Panc1 (cell line): ENCODE measurements at regions not wholly inside any gene's neighbourhood (a gene's known extent, or its start where the extent isn't known, plus 50 kb on each side); places are given as distances from the start of the nearest gene placed in this dataset.

Experiments used
- ATAC-seq: fragments of 200-7000 bp; cut with Tn5 transposase; 2 replicates; pipeline ENCODE4 v1.9.1; 2020; ENCODE audit warnings: mild to moderate bottlenecking, moderate library complexity
- BruUV-seq: library from RNA; stranded (reverse); fragments of 400-500 nt; replicated peaks from 2 replicates; lab custom pipeline; 2021; lab: Mats Ljungman, UMichigan
- CTCF ChIA-PET: fragments of 300-600 bp; sonication (Branson Sonifier 250); formaldehyde crosslinking; loops from one replicate; lab custom pipeline; 2022; ENCODE audit warnings: antibody characterized with exemption; lab: Charles Lee
- POLR2A ChIA-PET: fragments of 300-600 bp; sonication (Branson Sonifier 250); formaldehyde crosslinking; loops from one replicate; lab custom pipeline; 2022; ENCODE audit warnings: antibody characterized with exemption; lab: Charles Lee
- DNase-seq: peaks from one replicate; pipeline ENCODE4 v3.0.0-alpha.2; 2010; ENCODE audit warnings: low read depth, low spot score
- H3K27ac ChIP-seq: 2 replicates; pipeline ENCODE4 v1.5.1; 2011; ENCODE audit warnings: mild to moderate bottlenecking, low read length, inconsistent platforms
- H3K27me3 ChIP-seq: fragments of 200-500 bp; sonication (Bioruptor generic); 2 replicates; pipeline ENCODE4 v1.6.0; 2014; ENCODE audit warnings: low read length, inconsistent platforms; ENCODE audit not compliant: control insufficient read depth, insufficient read depth
- H3K36me3 ChIP-seq: fragments of 200-500 bp; sonication (Bioruptor generic); 2 replicates; pipeline ENCODE4 v1.5.1; 2014; ENCODE audit warnings: inconsistent platforms, mild to moderate bottlenecking, low read length, moderate library complexity; ENCODE audit not compliant: control insufficient read depth, insufficient read depth
- H3K4me1 ChIP-seq: 2 replicates; pipeline ENCODE4 v1.5.1; 2011; ENCODE audit warnings: inconsistent platforms, mild to moderate bottlenecking, low read length, moderate library complexity; ENCODE audit not compliant: control insufficient read depth, insufficient read depth
- H3K4me3 ChIP-seq, 2 experiments: 2 replicates each; pipeline ENCODE4 v1.5.1; 2011 to 2012; ENCODE audit warnings: low read depth in 2 of 2, low read length in 2 of 2, mild to moderate bottlenecking in 2 of 2, inconsistent platforms in 1 of 2, moderate library complexity in 1 of 2
- H3K9me3 ChIP-seq: fragments of 200-500 bp; sonication (Bioruptor generic); 2 replicates; pipeline ENCODE4 v1.5.1; 2014; ENCODE audit warnings: low read depth, mild to moderate bottlenecking, inconsistent platforms, low read length, moderate library complexity; ENCODE audit not compliant: control insufficient read depth, insufficient read depth
- POLR2AphosphoS5 ChIP-seq: IDR thresholded peaks from 2 replicates; pipeline ENCODE4 v1.6.1; 2012; ENCODE audit warnings: mild to moderate bottlenecking, low read depth, low read length, moderate library complexity
- SIN3A ChIP-seq: IDR thresholded peaks from 2 replicates; pipeline ENCODE4 v1.6.1; 2012; ENCODE audit warnings: low read depth, mild to moderate bottlenecking, low read length, moderate library complexity, borderline replicate concordance; ENCODE audit not compliant: insufficient read depth
- TCF7L2 ChIP-seq: IDR thresholded peaks from 2 replicates; pipeline ENCODE4 v1.6.1; 2011; ENCODE audit warnings: mild to moderate bottlenecking, low read depth, low read length, inconsistent platforms
- in situ Hi-C: cut with HindIII; loops from 2 replicates; pipeline ENCODE4 v1.10.0; 2016; ENCODE audit warnings: low sequenced_read_pairs, low pct_unique_long_range_greater_than_20kb
- intact Hi-C: fragments of 100-400 bp; cut with micrococcal nuclease; formaldehyde crosslinking; loops from one replicate; pipeline ENCODE4 v1.10.0; 2022; ENCODE audit not compliant: unreplicated experiment
- TF ChIP-seq, protein P1 (sequence below), 2 experiments: IDR thresholded peaks; 2 replicates each; pipeline ENCODE4 v1.6.1; 2011 to 2012; ENCODE audit warnings: low read depth in 2 of 2, control low read depth in 1 of 2, low read length in 1 of 2, mild to moderate bottlenecking in 1 of 2, moderate library complexity in 1 of 2; ENCODE audit not compliant: insufficient read depth in 1 of 2
- TF ChIP-seq, protein P2 (sequence below): fragments of 450-650 bp; IDR thresholded peaks from 2 replicates; pipeline ENCODE4 v1.5.1; 2017; ENCODE audit warnings: mild to moderate bottlenecking

DNA sequence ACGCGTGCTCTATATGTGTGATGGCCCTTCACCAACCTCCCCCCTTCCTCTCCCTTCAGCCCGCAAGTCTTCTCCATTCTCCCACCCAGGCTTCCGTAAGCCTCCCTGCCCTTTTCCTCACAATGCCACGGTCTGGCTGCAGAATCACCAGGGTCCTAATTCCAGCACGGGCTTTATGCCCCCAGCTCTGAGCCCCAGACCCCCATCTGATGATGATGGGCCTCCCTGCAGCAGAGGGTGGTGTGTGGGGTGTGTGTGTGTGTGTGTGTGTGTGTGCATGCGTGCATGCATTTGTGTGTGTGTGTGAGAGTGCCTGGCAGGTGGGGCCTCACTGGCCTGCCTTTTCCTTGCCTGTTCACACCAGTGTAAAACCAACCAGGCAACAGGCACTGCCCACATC, 109.9 kb downstream of the OAT start:
- intact Hi-C loops, result no loop called here
- in situ Hi-C loops, result no loop called here
- ChIA-PET CTCF (no interaction called here), POLR2A (no interaction called here)
- DNase-seq, result no peak
- Histone ChIP-seq H3K27me3 (peaks cover 2% of the 10 kb centered on the region; the same call in 1 of the 2 replicates), H3K36me3 (no peaks in the 10 kb centered on the region), H3K4me1 (no peaks in the 10 kb centered on the region), H3K9me3 (no peaks in the 10 kb centered on the region), H3K4me3 (no peak overlapping the region), H3K27ac (no peak overlapping the region)
- TF ChIP-seq TCF7L2 (no peak), POLR2AphosphoS5 (no peak), SIN3A (no peak)
- TF ChIP-seq, protein P1, sequence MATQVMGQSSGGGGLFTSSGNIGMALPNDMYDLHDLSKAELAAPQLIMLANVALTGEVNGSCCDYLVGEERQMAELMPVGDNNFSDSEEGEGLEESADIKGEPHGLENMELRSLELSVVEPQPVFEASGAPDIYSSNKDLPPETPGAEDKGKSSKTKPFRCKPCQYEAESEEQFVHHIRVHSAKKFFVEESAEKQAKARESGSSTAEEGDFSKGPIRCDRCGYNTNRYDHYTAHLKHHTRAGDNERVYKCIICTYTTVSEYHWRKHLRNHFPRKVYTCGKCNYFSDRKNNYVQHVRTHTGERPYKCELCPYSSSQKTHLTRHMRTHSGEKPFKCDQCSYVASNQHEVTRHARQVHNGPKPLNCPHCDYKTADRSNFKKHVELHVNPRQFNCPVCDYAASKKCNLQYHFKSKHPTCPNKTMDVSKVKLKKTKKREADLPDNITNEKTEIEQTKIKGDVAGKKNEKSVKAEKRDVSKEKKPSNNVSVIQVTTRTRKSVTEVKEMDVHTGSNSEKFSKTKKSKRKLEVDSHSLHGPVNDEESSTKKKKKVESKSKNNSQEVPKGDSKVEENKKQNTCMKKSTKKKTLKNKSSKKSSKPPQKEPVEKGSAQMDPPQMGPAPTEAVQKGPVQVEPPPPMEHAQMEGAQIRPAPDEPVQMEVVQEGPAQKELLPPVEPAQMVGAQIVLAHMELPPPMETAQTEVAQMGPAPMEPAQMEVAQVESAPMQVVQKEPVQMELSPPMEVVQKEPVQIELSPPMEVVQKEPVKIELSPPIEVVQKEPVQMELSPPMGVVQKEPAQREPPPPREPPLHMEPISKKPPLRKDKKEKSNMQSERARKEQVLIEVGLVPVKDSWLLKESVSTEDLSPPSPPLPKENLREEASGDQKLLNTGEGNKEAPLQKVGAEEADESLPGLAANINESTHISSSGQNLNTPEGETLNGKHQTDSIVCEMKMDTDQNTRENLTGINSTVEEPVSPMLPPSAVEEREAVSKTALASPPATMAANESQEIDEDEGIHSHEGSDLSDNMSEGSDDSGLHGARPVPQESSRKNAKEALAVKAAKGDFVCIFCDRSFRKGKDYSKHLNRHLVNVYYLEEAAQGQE (IDR thresholded peaks at IDR 0.05; ENCODE audit: insufficient read depth in 1 of 2, low read depth in 2 of 2, low read length in 1 of 2), result no peak
- TF ChIP-seq, protein P2, sequence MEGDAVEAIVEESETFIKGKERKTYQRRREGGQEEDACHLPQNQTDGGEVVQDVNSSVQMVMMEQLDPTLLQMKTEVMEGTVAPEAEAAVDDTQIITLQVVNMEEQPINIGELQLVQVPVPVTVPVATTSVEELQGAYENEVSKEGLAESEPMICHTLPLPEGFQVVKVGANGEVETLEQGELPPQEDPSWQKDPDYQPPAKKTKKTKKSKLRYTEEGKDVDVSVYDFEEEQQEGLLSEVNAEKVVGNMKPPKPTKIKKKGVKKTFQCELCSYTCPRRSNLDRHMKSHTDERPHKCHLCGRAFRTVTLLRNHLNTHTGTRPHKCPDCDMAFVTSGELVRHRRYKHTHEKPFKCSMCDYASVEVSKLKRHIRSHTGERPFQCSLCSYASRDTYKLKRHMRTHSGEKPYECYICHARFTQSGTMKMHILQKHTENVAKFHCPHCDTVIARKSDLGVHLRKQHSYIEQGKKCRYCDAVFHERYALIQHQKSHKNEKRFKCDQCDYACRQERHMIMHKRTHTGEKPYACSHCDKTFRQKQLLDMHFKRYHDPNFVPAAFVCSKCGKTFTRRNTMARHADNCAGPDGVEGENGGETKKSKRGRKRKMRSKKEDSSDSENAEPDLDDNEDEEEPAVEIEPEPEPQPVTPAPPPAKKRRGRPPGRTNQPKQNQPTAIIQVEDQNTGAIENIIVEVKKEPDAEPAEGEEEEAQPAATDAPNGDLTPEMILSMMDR, result no peak
- no TSS peak for BruUV-seq
- ATAC-seq, result no peak

DNA sequence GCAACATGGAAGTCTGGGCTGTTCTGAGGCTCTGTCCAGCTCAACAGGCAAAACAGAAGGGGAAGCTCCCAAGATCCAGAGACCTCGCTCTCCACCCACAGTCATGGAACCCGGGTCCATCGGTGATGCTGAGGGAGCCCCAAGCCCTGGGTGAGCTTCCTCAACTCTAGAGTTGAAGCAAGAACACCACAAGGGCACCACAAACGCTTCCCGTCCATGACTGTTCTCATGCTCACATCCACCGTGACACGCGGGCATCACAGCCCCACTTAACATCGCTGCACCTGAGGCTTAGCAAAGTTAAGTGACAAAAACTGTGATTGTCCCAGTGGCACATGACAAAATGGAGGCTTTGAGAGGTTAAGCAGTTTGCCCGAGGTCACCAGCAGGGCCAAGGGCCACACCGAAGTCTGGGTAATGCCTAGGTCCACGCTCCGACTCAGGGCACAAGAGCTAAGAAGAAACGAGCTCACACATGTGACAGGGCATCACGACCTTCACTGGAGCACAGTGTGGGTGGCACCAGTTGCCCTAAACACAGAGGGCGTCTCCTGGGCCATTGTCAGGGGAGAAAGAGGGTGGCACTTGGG, 110.6 kb downstream of the OAT start:
- DNase-seq, result no peak
- POLR2A ChIA-PET, result no interaction called here
- in situ Hi-C loops, result no loop called here

More for the DNA sequence above, 110.6 kb downstream of the OAT start:
- Histone ChIP-seq H3K4me1 (no peaks in the 10 kb centered on the region), H3K4me3 (no peak overlapping the region), H3K9me3 (no peaks in the 10 kb centered on the region), H3K27ac (no peak overlapping the region), H3K27me3 (peaks cover 2% of the 10 kb centered on the region; the same call in 1 of the 2 replicates), H3K36me3 (no peaks in the 10 kb centered on the region)
- CTCF ChIA-PET, result no interaction called here
- no peak; the same call in 1 of the 2 replicates for ATAC-seq
- BruUV-seq, result no TSS peak
- no peak for TF ChIP-seq SIN3A
- TF ChIP-seq TCF7L2, result no peak
- TF ChIP-seq, protein P1 (IDR thresholded peaks at IDR 0.05; ENCODE audit: insufficient read depth in 1 of 2, low read depth in 2 of 2, low read length in 1 of 2), result no peak
- TF ChIP-seq, protein P2, result no peak
- TF ChIP-seq POLR2AphosphoS5, result no peak
- intact Hi-C loops, result no loop called here
